ENCODE measurements at regions not wholly inside any gene's neighbourhood (a gene's known extent, or its start where the extent isn't known, plus 50 kb on each side); places are given as distances from the start of the nearest gene placed in this dataset.

DNA sequence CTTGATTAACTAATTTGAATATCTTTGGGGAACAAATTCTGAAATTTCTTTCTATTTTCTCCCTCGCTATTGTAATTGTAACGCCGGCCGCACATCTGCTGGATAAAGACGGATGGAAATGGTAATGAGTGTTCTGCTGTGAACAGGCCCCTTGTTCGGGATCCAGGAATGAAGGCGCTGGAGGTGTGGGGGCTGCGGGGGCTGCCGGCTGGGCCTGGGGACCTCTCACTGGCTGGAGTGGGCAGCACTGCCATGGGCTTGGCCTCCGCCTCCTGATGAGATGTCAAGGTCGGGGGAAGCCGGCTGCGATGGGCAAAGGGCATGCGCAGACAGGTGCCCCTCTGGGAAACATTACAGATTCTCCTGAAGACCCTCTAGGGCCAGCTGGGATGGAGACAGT, 175.4 kb downstream of the PHETA1 start:
- TF ChIP-seq, protein P1, sequence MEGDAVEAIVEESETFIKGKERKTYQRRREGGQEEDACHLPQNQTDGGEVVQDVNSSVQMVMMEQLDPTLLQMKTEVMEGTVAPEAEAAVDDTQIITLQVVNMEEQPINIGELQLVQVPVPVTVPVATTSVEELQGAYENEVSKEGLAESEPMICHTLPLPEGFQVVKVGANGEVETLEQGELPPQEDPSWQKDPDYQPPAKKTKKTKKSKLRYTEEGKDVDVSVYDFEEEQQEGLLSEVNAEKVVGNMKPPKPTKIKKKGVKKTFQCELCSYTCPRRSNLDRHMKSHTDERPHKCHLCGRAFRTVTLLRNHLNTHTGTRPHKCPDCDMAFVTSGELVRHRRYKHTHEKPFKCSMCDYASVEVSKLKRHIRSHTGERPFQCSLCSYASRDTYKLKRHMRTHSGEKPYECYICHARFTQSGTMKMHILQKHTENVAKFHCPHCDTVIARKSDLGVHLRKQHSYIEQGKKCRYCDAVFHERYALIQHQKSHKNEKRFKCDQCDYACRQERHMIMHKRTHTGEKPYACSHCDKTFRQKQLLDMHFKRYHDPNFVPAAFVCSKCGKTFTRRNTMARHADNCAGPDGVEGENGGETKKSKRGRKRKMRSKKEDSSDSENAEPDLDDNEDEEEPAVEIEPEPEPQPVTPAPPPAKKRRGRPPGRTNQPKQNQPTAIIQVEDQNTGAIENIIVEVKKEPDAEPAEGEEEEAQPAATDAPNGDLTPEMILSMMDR (IDR thresholded peaks at IDR 0.05) = no peak
- TF ChIP-seq POLR2A (IDR thresholded peaks at IDR 0.05) = no peak

All from breast epithelium (tissue), 3 donors.